NCI-H774 (cell line): ENCODE measurements at regions not wholly inside any gene's neighbourhood (a gene's known extent, or its start where the extent isn't known, plus 50 kb on each side); places are given as distances from the start of the nearest gene placed in this dataset.

Source experiments
- DNase-seq: peaks from one replicate; lab custom pipeline; 2025; lab: John Stamatoyannopoulos, UW

DNA sequence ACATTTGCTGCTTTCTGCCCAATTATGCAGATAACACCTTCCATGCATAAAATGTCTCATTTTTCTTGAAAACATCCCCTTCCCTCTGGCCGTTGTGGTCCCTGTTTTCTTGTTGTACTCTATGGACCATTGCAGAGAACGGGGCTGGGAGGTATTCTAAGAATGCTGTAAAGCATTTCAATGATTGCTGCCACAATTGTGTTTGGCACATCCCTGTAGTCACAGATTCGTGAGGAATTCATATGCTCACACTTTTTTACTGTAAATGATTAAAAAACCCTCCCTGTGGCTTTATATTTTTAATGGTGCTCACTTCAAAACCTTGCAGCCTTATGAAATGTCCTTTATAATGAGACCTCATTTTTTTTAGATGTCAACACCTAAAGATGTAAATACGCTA lies 207.2 kb upstream of the GBE1 start:
- no peak for DNase-seq

- DNase-seq: no peak
Observed at GRCh38 chr3:81967393-81967792, 205.9 kb upstream of the GBE1 start.

- no peak for DNase-seq
Observed at GRCh38 chr3:81965696-81966095, 204.3 kb upstream of the GBE1 start.

- no peak for DNase-seq
Observed at GRCh38 chr3:81962396-81962795, 201.0 kb upstream of the GBE1 start.

- DNase-seq: no peak
Observed at GRCh38 chr3:81958972-81959640, 197.7 kb upstream of the GBE1 start.

GRCh38 chr3:81955878-81956277 lies 194.4 kb upstream of the GBE1 start:
- no peak for DNase-seq

- DNase-seq: no peak
Observed at GRCh38 chr3:81953111-81953510, 191.7 kb upstream of the GBE1 start.

- DNase-seq: no peak
Observed at GRCh38 chr3:81952141-81952540, 190.7 kb upstream of the GBE1 start.

- DNase-seq: no peak
Observed at GRCh38 chr3:81951636-81952035, 190.2 kb upstream of the GBE1 start.

GRCh38 chr3:81951106-81951505 lies 189.7 kb upstream of the GBE1 start:
- no peak for DNase-seq

DNA sequence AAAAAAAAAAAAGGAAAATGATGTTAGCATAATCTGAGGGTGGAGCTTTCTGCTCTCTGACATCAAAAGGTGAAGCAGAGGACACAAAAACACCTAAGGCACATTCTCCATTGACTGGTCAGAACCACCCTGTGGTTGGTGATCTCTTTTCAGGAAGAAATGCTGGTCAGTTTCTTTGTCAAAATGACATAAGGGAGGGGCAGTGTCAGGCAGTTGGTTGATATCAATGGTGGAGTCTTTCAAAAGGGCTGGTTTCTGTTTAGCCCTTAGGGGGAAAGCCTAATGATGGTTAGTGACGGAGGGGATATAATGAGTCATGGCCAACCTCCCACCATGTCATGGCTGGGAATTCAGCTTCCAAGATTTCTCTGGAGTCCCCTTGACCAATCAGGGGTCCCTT lies 185.9 kb upstream of the GBE1 start:
- no peak for DNase-seq

GRCh38 chr3:81938681-81939080 lies 177.2 kb upstream of the GBE1 start:
- DNase-seq: no peak

- DNase-seq: no peak
Observed at GRCh38 chr3:81936817-81937216, 175.4 kb upstream of the GBE1 start.

DNA sequence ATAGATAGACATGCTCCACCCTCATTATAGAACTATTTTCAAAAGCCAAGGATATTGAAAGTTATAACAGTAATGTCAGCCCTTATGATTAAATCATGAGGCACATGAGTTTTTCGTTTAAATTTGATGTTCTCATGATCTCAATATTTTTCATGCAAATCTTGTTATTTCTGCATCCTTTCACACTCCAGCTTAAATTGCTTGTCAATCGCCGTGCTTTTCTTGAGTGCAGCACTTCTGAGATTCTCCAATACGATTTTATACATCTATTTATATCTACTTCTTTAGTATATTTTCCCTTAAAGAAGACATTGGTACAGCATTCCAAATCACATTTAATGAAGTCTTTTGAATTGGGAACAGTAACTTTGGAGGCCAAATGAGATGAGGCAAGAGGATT lies 171.2 kb upstream of the GBE1 start:
- no peak for DNase-seq

DNA sequence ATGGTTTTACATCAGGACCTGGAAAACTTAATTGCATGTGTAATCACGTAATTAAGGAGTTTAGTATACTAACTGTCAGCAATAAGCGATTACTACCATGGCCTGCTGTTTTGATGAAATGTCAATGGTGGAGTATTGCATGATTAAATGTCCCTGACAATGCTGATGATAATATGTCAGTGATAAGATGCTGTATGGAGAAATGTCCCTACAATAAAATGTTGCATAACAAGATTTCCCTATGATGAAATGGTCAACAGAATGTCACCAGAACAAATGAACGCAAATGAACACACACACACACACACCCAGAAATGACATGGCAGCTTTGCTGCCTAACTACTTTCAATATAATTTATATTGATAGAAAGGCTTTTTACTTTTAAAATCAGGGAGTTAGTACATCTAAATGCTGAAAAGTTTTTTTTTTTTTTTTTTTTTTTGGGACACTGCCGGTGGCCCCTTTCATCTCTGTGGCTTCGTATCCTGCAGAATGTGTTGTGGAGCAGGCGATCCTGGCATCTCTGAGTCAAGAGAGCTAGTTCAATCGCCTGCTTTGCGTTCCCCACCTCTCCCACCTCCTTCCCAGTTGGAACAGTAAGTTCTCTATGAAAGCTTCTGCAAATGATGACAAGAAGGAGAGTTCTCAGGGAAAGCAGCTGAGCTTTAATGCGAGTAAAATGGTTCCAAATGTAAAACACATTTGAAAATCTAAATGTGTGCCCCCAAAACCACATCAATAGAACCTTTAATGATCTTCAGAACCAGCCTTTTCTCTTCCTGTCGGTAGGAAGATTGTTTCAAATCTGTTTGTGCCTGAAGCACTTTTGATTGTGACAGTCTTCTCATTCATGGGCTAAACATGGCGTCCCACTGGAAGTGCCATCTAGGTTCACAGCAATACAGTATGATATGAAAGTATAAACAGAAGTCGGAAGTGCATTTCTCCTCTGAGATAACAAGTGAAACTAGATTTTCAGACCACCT lies 170.1 kb upstream of the GBE1 start:
- no peak for DNase-seq

DNA sequence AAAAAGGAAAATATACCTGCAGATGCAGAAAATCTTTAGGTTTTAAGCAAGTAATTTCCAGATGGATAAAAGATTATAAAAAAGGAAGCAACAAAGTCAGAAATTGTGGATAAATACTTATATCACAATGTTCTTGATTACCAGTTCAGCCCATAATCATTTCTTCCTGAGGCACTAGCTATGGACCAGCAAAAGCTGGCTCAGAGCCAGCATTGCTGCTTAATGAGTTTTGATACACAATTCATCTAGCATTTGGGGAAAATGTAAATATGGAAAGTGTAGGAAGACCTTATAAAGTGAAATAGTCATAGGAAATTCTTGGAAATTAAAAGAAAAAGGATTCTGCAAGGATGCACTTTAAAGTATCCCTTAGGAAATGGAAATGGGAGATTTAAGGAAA lies 168.3 kb upstream of the GBE1 start:
- no peak for DNase-seq

DNA sequence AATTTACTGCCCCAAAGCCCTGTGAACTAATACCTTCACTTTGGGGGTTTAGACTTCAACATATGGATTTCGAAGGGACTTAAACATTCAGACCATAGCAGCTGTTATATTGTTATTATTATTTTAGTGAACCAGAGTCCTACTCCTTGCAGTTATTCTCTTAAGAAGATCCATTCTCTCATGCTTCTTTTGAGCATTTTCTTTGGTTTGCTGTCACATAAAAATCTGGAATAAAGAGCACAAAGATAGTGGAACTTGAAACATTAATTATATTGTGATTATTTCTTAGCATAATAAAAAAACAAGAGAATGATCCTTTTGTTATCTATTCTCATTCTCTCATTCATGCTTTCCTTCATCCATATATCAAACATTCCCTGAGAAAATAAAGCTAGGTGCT lies 166.4 kb upstream of the GBE1 start:
- no peak for DNase-seq

- no peak for DNase-seq
Observed at GRCh38 chr3:81925385-81925784, 163.9 kb upstream of the GBE1 start.

DNA sequence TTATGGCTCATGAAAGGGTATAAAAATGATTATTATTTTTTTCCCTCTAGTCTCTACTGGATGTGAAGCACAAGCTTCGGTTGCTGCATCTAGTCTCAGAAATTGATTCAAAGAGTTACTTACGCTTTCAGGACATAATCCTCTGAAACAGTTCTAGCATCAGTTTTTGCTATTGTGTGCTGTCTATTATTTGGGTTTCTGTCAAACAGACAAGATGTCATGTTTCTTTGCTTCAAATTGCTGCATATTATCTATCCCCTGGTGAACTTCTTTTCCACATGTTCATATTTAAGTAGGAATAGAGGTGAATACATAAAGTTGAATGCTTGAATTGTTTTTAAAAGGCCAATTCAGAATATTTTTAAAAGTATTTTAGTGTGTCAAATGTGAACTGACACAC lies 161.6 kb upstream of the GBE1 start:
- no peak for DNase-seq

DNA sequence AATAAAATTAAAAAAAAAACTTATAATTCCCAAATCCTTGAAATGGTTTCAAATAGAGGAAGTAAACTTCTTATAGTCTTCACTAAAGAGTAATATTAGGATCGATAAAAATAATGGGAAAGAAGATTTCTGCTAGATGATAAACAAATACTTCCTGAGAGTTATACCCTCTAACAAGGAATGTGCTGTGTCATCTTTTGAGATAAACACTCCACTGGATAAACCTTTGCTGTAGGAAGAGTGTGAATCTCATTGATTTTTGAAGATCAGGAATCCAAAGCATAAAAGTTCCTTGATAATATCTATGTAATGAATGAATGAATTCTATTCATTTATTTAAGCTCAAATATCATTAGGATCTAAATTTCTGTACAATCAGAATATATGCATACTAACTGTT lies 161.0 kb upstream of the GBE1 start:
- DNase-seq: no peak

GRCh38 chr3:81920816-81921215 lies 159.4 kb upstream of the GBE1 start:
- no peak for DNase-seq

- no peak for DNase-seq
Observed at GRCh38 chr3:81916890-81917289, 155.4 kb upstream of the GBE1 start.

DNA sequence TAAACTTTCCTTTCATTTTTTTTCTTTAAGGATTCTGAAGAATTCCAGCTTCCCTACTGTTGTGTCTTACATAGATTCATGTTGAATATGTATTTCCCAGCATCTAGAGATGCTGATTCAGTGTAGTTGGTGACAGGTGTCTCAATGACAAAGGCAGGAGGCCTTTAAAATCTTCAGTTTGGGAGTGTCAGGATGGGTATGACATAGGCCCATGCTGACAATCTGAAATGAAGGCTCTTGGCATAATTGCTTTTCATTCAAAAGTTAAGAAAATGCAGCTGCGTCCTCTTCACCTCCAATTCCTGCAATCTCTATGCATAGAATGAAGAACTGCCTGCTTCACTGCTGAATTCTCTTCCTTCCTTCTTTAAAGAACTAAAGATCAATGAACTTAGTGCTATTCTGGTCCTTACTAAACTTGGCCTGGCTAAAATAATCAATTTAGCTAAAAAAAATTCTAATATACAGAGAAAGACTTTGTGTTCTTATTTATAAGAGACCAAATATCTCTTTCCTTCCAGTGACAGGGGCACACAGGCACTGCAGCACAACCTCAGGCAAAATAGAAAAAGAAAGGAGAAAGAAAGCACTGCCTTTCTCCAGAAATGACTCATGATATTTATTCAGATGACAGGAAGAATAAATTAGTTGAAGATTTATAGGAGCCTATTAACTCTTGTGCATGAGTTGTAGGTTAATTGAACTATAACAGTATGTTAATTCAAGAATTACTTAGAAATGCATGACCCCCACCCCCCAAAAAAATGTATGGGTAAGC lies 152.6 kb upstream of the GBE1 start:
- DNase-seq: no peak
